B cell (primary cell): ENCODE measurements at regions not wholly inside any gene's neighbourhood (a gene's known extent, or its start where the extent isn't known, plus 50 kb on each side); places are given as distances from the start of the nearest gene placed in this dataset.

Source experiments
- ATAC-seq: fragments of 200-7000 bp; cut with Tn5 transposase; one replicate; pipeline ENCODE4 v1.10.0; 2021; ENCODE audit warnings: low read depth, mild to moderate bottlenecking, moderate number of reproducible peaks, moderate library complexity
- CTCF ChIA-PET: fragments of 350-600 bp; sonication (Branson Sonifier 250); formaldehyde crosslinking; loops from one replicate; lab custom pipeline; 2021; ENCODE audit warnings: antibody characterized with exemption, inconsistent platforms; lab: Charles Lee
- POLR2A ChIA-PET: fragments of 350-600 bp; sonication (Branson Sonifier 250); formaldehyde crosslinking; loops from one replicate; lab custom pipeline; 2021; ENCODE audit warnings: antibody characterized with exemption; lab: Charles Lee
- DNase-seq: peaks from one replicate; pipeline ENCODE4 v3.0.0; 2013
- H2AFZ ChIP-seq: 2 replicates; pipeline ENCODE4 v1.6.1; 2012; ENCODE audit warnings: mild to moderate bottlenecking, low read depth, low read length; ENCODE audit not compliant: insufficient read depth, poor library complexity, severe bottlenecking
- H3K27ac ChIP-seq, 2 donors: 1 replicate in 1 of 2; 2 replicates in 1 of 2; pipeline ENCODE4 v1.5.1; 2012 to 2013; ENCODE audit warnings: low read length in 2 of 2, mild to moderate bottlenecking in 2 of 2, moderate library complexity in 1 of 2
- H3K27me3 ChIP-seq, 4 experiments: fragments of 200-600 bp in 1 of 4; sonication (generic) in 1 of 4; replicated peaks in 1 of 4; 1 replicate in 2 of 4; 2 replicates in 2 of 4; pipeline versions ENCODE4 v1.6.1 to v1.7.0; 2013 to 2016; ENCODE audit warnings: low read length in 3 of 4, mild to moderate bottlenecking in 2 of 4, mixed read lengths in 1 of 4, moderate library complexity in 1 of 4; ENCODE audit not compliant: insufficient read depth in 4 of 4, control insufficient read depth in 3 of 4; ENCODE audit errors: control extremely low read depth in 1 of 4
- H3K36me3 ChIP-seq, 2 experiments: replicated peaks in 1 of 2; 1 replicate in 1 of 2; 2 replicates in 1 of 2; pipeline versions ENCODE4 v1.6.1 to v1.7.1; 2013; ENCODE audit warnings: low read length in 1 of 2; ENCODE audit not compliant: insufficient read depth in 2 of 2, control insufficient read depth in 1 of 2; ENCODE audit errors: control extremely low read depth in 1 of 2, extremely low read depth in 1 of 2
- H3K4me1 ChIP-seq, 2 donors: fragments of 200-600 bp in 1 of 2; sonication (generic) in 1 of 2; 1 replicate in 1 of 2; 2 replicates in 1 of 2; pipeline versions ENCODE4 v1.5.1 to v1.6.1; 2013 to 2017; ENCODE audit warnings: low read length in 2 of 2; ENCODE audit not compliant: control insufficient read depth in 2 of 2, insufficient read depth in 2 of 2
- H3K4me2 ChIP-seq: replicated peaks from 2 replicates; pipeline ENCODE3; 2012; ENCODE audit warnings: mild to moderate bottlenecking, low read depth, low read length; ENCODE audit not compliant: poor library complexity, severe bottlenecking
- H3K4me3 ChIP-seq, 5 experiments: fragments of 200-600 bp in 1 of 5; sonication (generic) in 1 of 5; 1 replicate in 3 of 5; 2 replicates in 2 of 5; pipeline versions ENCODE4 v1.5.1 to v1.7.0; 2011 to 2016; ENCODE audit warnings: low read length in 4 of 5, mild to moderate bottlenecking in 4 of 5, low read depth in 2 of 5, control low read depth in 1 of 5, moderate library complexity in 1 of 5; ENCODE audit not compliant: insufficient read depth in 1 of 5; ENCODE audit errors: control extremely low read depth in 1 of 5, extremely low read depth in 1 of 5
- H3K79me2 ChIP-seq: fragments of 200-600 bp; sonication (generic); one replicate; pipeline ENCODE4 v1.6.0; 2016; ENCODE audit warnings: low read length; ENCODE audit not compliant: control insufficient read depth, insufficient read depth
- H3K9ac ChIP-seq: fragments of 200-600 bp; sonication (generic); 2 replicates; pipeline ENCODE4 v1.6.1; 2017; ENCODE audit warnings: mild to moderate bottlenecking, low read length, moderate library complexity
- H3K9me3 ChIP-seq, 3 donors: one replicate each; pipeline versions ENCODE4 v1.6.1 to v1.7.1; 2013; ENCODE audit warnings: low read length in 2 of 3; ENCODE audit not compliant: control insufficient read depth in 2 of 3, insufficient read depth in 1 of 3; ENCODE audit errors: control extremely low read depth in 1 of 3
- H4K20me1 ChIP-seq: 2 replicates; pipeline ENCODE4 v1.6.0; 2012; ENCODE audit warnings: mild to moderate bottlenecking, low read length; ENCODE audit not compliant: insufficient read depth, control insufficient read depth, poor library complexity, severe bottlenecking
- H3K27ac Mint-ChIP-seq: one replicate; pipeline ENCODE4 v1.8.0; 2021; ENCODE audit warnings: mixed read lengths
- H3K27me3 Mint-ChIP-seq: one replicate; pipeline ENCODE4 v1.8.0; 2021; ENCODE audit warnings: mixed read lengths
- H3K4me1 Mint-ChIP-seq: one replicate; pipeline ENCODE4 v1.8.0; 2021; ENCODE audit warnings: mixed read lengths
- H3K4me3 Mint-ChIP-seq: one replicate; pipeline ENCODE4 v1.8.0; 2021; ENCODE audit warnings: mixed read lengths
- H3K9me3 Mint-ChIP-seq: one replicate; pipeline ENCODE4 v1.8.0; 2022; ENCODE audit warnings: mixed read lengths; ENCODE audit not compliant: insufficient read depth
- EZH2 ChIP-seq: IDR thresholded peaks from 2 replicates; pipeline ENCODE4 v1.6.1; 2012; ENCODE audit warnings: borderline replicate concordance, low read depth, mild to moderate bottlenecking, moderate library complexity, low read length; ENCODE audit not compliant: insufficient read depth, poor library complexity, severe bottlenecking
- WGBS: methylation state at CpG from one replicate; pipeline ENCODE4 v1.1.5; 2013; ENCODE audit warnings: missing lambda C conversion rate; ENCODE audit not compliant: insufficient coverage; 5-methylcytosine and 5-hydroxymethylcytosine counted together
- intact Hi-C: fragments of 100-400 bp; cut with micrococcal nuclease; formaldehyde crosslinking; loops from one replicate; pipeline ENCODE4 v1.10.0; 2022
- TF ChIP-seq, protein P1 (sequence below): fragments of 200-600 bp; IDR thresholded peaks from one replicate; pipeline ENCODE4 v1.8.0; 2022; ENCODE audit warnings: antibody characterized with exemption, mild to moderate bottlenecking

DNA sequence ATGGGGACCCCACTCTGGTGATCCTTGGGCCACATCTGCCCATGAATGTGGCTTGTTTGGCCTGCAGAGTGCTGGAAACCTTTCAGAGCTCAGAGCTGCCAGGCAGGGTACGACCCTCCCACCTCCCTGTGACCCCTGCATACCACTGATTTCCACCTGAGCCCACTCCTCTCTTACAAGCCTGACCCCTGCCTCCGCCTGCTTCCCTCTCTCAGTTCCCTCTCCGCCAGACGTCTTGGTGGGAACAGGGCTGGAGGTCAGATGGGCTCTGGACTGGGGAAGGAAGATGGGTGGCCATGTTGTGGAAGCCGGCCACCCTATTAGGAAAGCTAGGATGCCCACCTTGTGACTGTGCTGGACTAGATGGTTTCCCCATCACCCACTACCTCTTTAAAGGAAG lies 185.1 kb downstream of the KATNIP start:
- Histone ChIP-seq H3K36me3 (peaks cover 2 to 3% of the 10 kb centered on the region in 2 experiments), H3K27me3 (no peaks in the 10 kb centered on the region), H3K27ac (no peak overlapping the region), H2AFZ (no peak overlapping the region), H3K4me2 (no peak overlapping the region), H3K79me2 (no peaks in the 10 kb centered on the region), H3K9ac (no peak overlapping the region), H3K9me3 (no peaks in the 10 kb centered on the region), H3K4me1 (no peaks in the 10 kb centered on the region), H4K20me1 (no peaks in the 10 kb centered on the region), H3K4me3 (no peak overlapping the region)
- TF ChIP-seq, protein P1, sequence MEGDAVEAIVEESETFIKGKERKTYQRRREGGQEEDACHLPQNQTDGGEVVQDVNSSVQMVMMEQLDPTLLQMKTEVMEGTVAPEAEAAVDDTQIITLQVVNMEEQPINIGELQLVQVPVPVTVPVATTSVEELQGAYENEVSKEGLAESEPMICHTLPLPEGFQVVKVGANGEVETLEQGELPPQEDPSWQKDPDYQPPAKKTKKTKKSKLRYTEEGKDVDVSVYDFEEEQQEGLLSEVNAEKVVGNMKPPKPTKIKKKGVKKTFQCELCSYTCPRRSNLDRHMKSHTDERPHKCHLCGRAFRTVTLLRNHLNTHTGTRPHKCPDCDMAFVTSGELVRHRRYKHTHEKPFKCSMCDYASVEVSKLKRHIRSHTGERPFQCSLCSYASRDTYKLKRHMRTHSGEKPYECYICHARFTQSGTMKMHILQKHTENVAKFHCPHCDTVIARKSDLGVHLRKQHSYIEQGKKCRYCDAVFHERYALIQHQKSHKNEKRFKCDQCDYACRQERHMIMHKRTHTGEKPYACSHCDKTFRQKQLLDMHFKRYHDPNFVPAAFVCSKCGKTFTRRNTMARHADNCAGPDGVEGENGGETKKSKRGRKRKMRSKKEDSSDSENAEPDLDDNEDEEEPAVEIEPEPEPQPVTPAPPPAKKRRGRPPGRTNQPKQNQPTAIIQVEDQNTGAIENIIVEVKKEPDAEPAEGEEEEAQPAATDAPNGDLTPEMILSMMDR = no peak
- TF ChIP-seq EZH2 = no peak
- ATAC-seq (no peak), DNase-seq (no peak)
- Mint-ChIP-seq H3K4me1 (no peaks in the 10 kb centered on the region), H3K27ac (no peak overlapping the region), H3K9me3 (no peaks in the 10 kb centered on the region), H3K4me3 (no peak overlapping the region), H3K27me3 (no peaks in the 10 kb centered on the region)
- intact Hi-C loops = no loop called here
- ChIA-PET POLR2A (no interaction called here), CTCF (no interaction called here)
- 57% methylated on average over 1 of the region's 5 CpGs for WGBS

DNA sequence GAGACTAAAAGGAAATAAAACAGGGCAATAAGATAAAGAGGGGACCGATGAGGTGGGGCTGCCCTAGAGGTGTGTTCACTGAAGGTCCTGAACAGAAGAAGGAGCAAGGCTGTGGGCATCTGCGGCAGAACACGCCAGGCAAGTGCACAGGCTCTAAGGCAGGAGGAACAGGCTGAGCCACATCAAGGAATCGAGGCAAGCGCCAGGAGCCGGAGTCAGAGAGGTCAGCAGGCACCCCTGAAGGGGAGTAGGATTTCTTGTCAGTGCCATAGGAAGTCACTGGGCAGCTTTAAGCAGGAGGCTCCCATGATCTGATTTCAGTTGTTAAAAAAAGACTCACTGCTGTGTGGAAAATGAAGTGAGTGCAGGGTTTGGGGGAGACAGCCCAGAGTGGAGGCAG lies 186.5 kb downstream of the KATNIP start:
- WGBS = 100% methylated on average over 6 of the region's 6 CpGs
- POLR2A ChIA-PET = no interaction called here
- Histone ChIP-seq H3K9me3 (no peaks in the 10 kb centered on the region), H2AFZ (no peak overlapping the region), H3K27ac (no peak overlapping the region), H3K4me3 (no peak overlapping the region), H3K36me3 (peaks cover 2 to 6% of the 10 kb centered on the region in 2 experiments), H3K9ac (no peak overlapping the region), H4K20me1 (no peaks in the 10 kb centered on the region), H3K27me3 (no peaks in the 10 kb centered on the region), H3K4me2 (no peak overlapping the region), H3K79me2 (no peaks in the 10 kb centered on the region), H3K4me1 (no peaks in the 10 kb centered on the region)
- TF ChIP-seq, protein P1 = no peak
- no peak for TF ChIP-seq EZH2
- no peaks in the 10 kb centered on the region for H3K27me3 Mint-ChIP-seq
- DNase-seq (no peak), ATAC-seq (no peak)
- CTCF ChIA-PET = no interaction called here
- H3K4me3 Mint-ChIP-seq = no peak overlapping the region
- no peaks in the 10 kb centered on the region for H3K4me1 Mint-ChIP-seq
- intact Hi-C loops = no loop called here
- H3K9me3 Mint-ChIP-seq = no peaks in the 10 kb centered on the region
- H3K27ac Mint-ChIP-seq = no peak overlapping the region
